ENCODE measurements at regions not wholly inside any gene's neighbourhood (a gene's known extent, or its start where the extent isn't known, plus 50 kb on each side); places are given as distances from the start of the nearest gene placed in this dataset.
"Not testable (repeated sequence)": the region's sequence is repeated elsewhere in the genome, so short reads cannot be mapped to it uniquely, and the experiment has no call there.

DNA sequence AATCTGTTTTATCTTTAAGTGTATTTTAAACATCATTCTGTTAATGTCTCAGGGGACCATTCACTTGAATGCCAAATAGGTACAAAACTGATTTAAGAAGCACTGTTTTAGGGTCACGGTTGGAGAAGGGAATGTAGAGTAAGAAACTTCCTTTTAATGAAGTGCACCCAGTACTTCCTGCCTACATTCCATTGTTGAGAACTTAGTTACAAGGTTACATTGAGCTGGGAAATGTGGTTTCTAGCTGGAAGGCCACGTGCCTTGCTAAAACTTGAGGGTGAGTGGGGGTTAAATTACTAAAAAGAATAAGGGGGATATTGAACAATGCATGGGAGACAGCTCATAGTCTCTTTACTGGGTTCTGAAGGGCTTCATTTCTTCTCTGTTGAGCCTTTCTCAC, 78.3 kb upstream of the TBC1D5 start:
- DNase-seq (ENCODE audit: low spot score) (no peak), ATAC-seq (no peak)
- Mint-ChIP-seq H3K27ac (no peak overlapping the region), H3K4me3 (no peak overlapping the region), H3K4me1 (no peaks in the 10 kb centered on the region), H3K9me3 (peaks cover 21% of the 10 kb centered on the region), H3K36me3 (peaks cover 12% of the 10 kb centered on the region), H3K27me3 (ENCODE audit: low read depth) (no peaks in the 10 kb centered on the region)
- TF ChIP-seq, protein P1, sequence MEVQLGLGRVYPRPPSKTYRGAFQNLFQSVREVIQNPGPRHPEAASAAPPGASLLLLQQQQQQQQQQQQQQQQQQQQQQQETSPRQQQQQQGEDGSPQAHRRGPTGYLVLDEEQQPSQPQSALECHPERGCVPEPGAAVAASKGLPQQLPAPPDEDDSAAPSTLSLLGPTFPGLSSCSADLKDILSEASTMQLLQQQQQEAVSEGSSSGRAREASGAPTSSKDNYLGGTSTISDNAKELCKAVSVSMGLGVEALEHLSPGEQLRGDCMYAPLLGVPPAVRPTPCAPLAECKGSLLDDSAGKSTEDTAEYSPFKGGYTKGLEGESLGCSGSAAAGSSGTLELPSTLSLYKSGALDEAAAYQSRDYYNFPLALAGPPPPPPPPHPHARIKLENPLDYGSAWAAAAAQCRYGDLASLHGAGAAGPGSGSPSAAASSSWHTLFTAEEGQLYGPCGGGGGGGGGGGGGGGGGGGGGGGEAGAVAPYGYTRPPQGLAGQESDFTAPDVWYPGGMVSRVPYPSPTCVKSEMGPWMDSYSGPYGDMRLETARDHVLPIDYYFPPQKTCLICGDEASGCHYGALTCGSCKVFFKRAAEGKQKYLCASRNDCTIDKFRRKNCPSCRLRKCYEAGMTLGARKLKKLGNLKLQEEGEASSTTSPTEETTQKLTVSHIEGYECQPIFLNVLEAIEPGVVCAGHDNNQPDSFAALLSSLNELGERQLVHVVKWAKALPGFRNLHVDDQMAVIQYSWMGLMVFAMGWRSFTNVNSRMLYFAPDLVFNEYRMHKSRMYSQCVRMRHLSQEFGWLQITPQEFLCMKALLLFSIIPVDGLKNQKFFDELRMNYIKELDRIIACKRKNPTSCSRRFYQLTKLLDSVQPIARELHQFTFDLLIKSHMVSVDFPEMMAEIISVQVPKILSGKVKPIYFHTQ (CRISPR knock-in tag; IDR thresholded peaks at IDR 0.05), result no peak
- TF ChIP-seq E2F5 (CRISPR knock-in tag; IDR thresholded peaks at IDR 0.05), result no peak
- TF ChIP-seq ATF1 (CRISPR knock-in tag; IDR thresholded peaks at IDR 0.05), result no peak
- TF ChIP-seq CBFB (CRISPR knock-in tag; IDR thresholded peaks at IDR 0.05; ENCODE audit: low read depth), result no peak
- TF ChIP-seq TP53 (CRISPR knock-in tag; IDR thresholded peaks at IDR 0.05), result no peak
- TF ChIP-seq, protein P2, sequence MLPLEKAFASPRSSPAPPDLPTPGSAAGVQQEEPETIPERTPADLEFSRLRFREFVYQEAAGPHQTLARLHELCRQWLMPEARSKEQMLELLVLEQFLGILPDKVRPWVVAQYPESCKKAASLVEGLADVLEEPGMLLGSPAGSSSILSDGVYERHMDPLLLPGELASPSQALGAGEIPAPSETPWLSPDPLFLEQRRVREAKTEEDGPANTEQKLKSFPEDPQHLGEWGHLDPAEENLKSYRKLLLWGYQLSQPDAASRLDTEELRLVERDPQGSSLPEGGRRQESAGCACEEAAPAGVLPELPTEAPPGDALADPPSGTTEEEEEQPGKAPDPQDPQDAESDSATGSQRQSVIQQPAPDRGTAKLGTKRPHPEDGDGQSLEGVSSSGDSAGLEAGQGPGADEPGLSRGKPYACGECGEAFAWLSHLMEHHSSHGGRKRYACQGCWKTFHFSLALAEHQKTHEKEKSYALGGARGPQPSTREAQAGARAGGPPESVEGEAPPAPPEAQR (CRISPR knock-in tag; IDR thresholded peaks at IDR 0.05), result no peak
- no peak for TF ChIP-seq CTCF (IDR thresholded peaks at IDR 0.05)
- no peak for TF ChIP-seq TCF7 (CRISPR knock-in tag; IDR thresholded peaks at IDR 0.05; ENCODE audit: low read depth)
- POLR2A ChIA-PET, result no interaction called here
- CTCF ChIA-PET, result interaction anchor here (1.4 kb wide), 1 partner anchor 21 kb away, joined by 3 read pairs; no protein-coding TSS in a partner anchor

DNA sequence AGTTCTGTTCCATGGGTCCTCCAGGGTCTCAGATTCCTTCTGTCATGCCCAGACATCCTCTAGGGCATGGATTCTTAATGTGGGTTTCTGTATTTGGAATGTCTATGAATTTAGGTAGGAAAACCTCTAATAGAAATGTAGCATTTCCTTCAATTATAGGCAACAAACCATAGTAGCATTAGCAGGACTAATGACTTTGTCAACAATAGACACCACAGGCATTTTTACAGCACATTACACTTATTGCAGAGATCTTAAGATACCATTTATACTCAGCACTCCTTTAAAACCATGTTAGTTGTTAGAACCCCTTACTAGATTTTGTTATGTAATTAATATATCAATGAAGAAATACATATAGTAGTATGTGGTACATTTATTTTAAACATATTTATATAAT, 77.8 kb upstream of the TBC1D5 start:
- ATAC-seq (no peak), DNase-seq (ENCODE audit: low spot score) (no peak)
- TF ChIP-seq, protein P3, sequence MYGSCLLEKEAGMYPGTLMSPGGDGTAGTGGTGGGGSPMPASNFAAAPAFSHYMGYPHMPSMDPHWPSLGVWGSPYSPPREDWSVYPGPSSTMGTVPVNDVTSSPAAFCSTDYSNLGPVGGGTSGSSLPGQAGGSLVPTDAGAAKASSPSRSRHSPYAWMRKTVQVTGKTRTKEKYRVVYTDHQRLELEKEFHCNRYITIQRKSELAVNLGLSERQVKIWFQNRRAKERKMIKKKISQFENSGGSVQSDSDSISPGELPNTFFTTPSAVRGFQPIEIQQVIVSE (CRISPR knock-in tag; IDR thresholded peaks at IDR 0.05; ENCODE audit: borderline replicate concordance), result no peak
- TF ChIP-seq, protein P4, sequence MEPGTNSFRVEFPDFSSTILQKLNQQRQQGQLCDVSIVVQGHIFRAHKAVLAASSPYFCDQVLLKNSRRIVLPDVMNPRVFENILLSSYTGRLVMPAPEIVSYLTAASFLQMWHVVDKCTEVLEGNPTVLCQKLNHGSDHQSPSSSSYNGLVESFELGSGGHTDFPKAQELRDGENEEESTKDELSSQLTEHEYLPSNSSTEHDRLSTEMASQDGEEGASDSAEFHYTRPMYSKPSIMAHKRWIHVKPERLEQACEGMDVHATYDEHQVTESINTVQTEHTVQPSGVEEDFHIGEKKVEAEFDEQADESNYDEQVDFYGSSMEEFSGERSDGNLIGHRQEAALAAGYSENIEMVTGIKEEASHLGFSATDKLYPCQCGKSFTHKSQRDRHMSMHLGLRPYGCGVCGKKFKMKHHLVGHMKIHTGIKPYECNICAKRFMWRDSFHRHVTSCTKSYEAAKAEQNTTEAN (CRISPR knock-in tag; IDR thresholded peaks at IDR 0.05), result no peak
- TF ChIP-seq ATF1 (CRISPR knock-in tag; IDR thresholded peaks at IDR 0.05), result no peak
- TF ChIP-seq TEAD1 (CRISPR knock-in tag; IDR thresholded peaks at IDR 0.05), result no peak
- TF ChIP-seq GTF2I (CRISPR knock-in tag; conservative IDR thresholded peaks at IDR 0.05), result no peak
- TF ChIP-seq ZNF263 (CRISPR knock-in tag; IDR thresholded peaks at IDR 0.05; ENCODE audit: low read depth), result no peak
- TF ChIP-seq, protein P5, sequence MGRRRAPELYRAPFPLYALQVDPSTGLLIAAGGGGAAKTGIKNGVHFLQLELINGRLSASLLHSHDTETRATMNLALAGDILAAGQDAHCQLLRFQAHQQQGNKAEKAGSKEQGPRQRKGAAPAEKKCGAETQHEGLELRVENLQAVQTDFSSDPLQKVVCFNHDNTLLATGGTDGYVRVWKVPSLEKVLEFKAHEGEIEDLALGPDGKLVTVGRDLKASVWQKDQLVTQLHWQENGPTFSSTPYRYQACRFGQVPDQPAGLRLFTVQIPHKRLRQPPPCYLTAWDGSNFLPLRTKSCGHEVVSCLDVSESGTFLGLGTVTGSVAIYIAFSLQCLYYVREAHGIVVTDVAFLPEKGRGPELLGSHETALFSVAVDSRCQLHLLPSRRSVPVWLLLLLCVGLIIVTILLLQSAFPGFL (CRISPR knock-in tag; IDR thresholded peaks at IDR 0.05; ENCODE audit: borderline replicate concordance), result no peak
- TF ChIP-seq, protein P6, sequence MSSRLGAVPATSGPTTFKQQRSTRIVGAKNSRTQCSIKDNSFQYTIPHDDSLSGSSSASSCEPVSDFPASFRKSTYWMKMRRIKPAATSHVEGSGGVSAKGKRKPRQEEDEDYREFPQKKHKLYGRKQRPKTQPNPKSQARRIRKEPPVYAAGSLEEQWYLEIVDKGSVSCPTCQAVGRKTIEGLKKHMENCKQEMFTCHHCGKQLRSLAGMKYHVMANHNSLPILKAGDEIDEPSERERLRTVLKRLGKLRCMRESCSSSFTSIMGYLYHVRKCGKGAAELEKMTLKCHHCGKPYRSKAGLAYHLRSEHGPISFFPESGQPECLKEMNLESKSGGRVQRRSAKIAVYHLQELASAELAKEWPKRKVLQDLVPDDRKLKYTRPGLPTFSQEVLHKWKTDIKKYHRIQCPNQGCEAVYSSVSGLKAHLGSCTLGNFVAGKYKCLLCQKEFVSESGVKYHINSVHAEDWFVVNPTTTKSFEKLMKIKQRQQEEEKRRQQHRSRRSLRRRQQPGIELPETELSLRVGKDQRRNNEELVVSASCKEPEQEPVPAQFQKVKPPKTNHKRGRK (CRISPR knock-in tag; IDR thresholded peaks at IDR 0.05; ENCODE audit: borderline replicate concordance), result no peak
- no peak for TF ChIP-seq FOXK1 (CRISPR knock-in tag; IDR thresholded peaks at IDR 0.05)
- TF ChIP-seq NFE2L1 (CRISPR knock-in tag; IDR thresholded peaks at IDR 0.05), result no peak
- no peak overlapping the region for H3K27ac Mint-ChIP-seq
- CTCF ChIA-PET, result interaction anchor here (1.4 kb wide), 1 partner anchor 21 kb away, joined by 3 read pairs; no protein-coding TSS in a partner anchor
- H3K4me1 Mint-ChIP-seq, result no peaks in the 10 kb centered on the region
- H3K27me3 Mint-ChIP-seq (ENCODE audit: low read depth), result no peaks in the 10 kb centered on the region
- POLR2A ChIA-PET, result no interaction called here
- peaks cover 21% of the 10 kb centered on the region for H3K9me3 Mint-ChIP-seq
- no peak overlapping the region for H3K4me3 Mint-ChIP-seq
- H3K36me3 Mint-ChIP-seq, result peaks cover 12% of the 10 kb centered on the region

DNA sequence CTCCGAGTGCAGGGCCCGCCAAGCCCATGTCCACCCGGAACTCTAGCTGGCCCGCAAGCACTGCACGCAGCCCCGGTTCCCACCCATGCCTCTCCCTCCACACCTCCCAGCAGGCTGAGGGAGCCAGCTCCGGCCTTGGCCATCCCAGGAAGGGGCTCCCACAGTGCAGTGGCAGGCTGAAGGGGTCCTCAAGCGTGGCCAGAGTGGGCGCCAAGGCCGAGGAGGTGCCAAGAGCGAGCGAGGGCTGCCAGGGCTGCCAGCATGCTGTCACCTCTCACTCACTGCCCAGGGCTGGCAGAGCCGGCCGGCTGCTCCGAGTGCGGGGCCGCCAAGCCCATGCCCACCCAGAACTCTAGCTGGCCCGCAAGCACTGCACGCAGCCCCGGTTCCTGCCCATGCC, 75.5 kb upstream of the TBC1D5 start:
- H3K4me3 Mint-ChIP-seq, CTCF ChIA-PET: not testable (repeated sequence)

More for the DNA sequence above, 75.5 kb upstream of the TBC1D5 start:
- H3K9me3 Mint-ChIP-seq, result peaks cover 21% of the 10 kb centered on the region
- H3K27me3 Mint-ChIP-seq (ENCODE audit: low read depth); H3K4me1 Mint-ChIP-seq; H3K27ac Mint-ChIP-seq; POLR2A ChIA-PET; DNase-seq (ENCODE audit: low spot score); ATAC-seq: not testable (repeated sequence)
- H3K36me3 Mint-ChIP-seq, result peaks cover 12% of the 10 kb centered on the region

Measured in WTC11 (cell line).